ENCODE measurements at regions not wholly inside any gene's neighbourhood (a gene's known extent, or its start where the extent isn't known, plus 50 kb on each side); places are given as distances from the start of the nearest gene placed in this dataset.
A peak's percentile ranks its signal among the peaks of the same experiment; 100 is the strongest.
"Not testable (repeated sequence)": the region's sequence is repeated elsewhere in the genome, so short reads cannot be mapped to it uniquely, and the experiment has no call there.

DNA sequence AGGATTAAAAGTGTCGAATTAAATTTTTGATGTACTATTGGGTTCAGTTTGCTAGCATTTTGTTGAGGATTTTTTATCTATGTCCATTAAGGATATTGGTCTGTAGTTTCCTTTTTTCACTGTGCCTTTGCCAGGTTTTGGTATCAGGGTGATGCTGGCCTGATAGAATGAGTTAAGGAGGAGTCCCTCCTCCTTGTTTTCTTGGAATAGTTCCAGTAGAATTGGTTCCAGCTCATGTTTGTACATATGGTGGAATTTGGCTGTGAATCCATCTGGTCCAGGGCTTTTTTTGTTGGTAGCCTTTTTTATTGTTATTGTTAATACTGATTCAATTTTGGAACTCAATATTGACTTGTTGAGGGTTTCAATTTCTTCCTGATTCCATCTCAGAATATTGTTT, 141.8 kb downstream of the SIM1 start:
- DNase-seq (ENCODE audit: low read depth), result no peak

DNA sequence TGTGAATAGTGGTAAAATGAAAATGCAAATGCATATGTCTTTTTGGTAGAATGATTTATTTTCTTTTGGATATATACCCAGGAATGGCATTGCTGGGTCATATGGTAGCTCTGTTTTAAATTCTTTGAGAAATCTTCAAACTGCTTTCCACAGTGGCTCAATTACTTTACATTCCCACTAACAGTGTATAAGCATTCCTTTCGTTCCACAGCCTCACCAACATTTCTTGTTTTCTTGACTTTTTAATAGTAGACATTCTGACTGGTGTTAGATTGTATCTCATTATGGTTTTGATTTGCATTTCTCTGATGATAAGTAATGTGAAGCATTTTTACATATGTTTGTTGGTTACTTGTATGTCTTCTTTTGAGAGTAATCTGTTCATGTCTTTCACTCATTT, 144.0 kb downstream of the SIM1 start:
- DNase-seq (ENCODE audit: low read depth), result peak; percentile 53

DNA sequence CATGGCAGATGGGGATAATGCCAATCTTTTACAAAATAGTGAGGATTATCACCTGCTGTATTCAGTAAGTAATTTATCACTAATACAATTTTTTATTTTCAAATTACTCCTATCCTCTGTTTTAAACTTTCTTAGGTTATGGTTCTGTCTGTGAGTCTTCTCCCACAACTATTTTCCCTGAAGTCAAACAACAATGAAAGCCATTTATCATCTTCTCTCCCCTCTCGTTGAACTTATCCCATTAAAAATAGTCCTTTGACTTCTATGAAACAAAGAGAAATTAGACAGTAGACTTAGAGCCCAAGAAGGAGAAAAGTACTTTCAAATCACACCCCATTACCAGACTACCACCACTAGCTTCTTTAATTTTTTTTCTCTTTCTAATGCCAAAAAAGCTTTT, 147.7 kb downstream of the SIM1 start:
- DNase-seq (ENCODE audit: low read depth), result no peak

DNA sequence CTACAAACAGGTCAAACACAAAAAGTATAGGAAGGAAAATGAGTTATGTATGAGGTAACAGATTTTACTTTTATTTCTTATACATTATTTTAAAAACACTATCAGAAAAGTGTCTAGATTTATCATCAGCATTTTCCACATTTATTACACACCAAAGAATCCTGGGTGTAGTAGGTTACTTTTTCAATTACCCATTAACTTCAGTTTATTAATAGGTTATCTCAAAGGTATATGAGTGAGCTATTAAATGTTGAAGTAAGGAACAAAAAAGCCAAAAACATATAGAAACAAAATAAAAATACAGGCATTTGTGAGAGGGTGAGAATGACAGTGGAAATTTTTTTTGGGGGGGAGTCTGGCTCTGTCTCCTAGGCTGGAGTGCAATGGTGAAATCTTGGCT, 150.5 kb downstream of the SIM1 start:
- DNase-seq (ENCODE audit: low read depth), result no peak

DNA sequence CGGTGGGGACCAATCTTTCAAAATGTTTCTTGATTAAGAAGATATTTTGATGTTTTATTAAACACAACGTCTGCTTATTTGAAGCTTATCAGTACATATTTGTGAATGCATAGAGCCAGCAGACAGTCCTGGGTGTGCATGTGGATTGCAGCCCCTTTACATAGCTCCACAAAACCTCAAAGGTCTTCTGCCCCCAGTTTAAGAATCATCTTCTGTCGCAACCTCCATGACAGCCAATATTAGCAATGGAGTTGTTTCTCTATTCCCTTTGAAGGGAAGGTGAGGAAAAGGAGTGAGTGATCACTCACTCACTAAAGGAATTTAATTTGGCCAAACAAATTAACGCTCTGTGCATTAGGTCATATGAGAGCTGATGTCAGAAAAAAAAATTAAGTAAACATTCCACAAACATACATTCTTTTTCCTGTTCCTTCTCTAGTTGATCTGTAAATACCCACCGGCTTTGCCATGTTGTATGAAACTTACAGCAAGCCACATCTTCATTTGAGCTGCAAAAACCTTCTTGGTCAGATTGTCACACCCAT, 152.9 kb downstream of the SIM1 start:
- DNase-seq (ENCODE audit: low read depth), result peak; percentile 62

DNA sequence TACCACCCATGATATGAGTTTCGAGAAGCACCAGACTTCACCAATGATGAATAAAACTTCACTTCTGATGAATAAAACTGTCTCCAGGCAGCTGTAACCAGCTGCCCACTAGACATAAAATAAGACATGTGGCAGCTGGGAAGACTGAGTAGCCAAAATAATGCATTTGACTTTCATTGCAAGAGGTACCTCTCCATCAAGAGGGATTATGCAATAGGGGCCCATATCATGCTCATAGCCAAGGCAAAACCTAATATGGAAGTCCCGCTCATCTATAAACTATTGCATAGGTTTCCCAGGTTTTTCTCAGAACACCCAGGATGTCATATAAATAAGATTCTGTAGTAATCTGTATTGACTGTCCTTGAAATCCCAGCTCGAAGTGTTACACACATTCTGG, 155.5 kb downstream of the SIM1 start:
- DNase-seq (ENCODE audit: low read depth), result no peak

DNA sequence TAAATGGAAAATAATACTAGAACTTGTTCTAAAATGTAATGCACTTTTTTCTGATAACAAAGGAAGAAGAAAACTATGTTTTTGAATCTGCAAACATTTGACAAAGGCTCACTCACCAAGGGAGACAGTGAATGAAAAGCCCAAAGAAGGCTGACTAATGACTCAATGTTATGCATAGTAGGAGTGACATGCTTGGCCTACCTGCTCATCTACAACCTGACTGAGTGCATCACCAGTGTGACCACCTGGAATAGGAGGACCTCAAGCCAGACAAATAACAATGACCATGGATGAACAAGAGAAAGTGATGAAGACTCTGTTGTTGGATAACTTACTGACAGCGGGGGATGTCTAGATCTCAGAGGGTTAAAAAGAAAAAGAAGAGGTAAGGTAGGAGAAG, 157.2 kb downstream of the SIM1 start:
- no peak for DNase-seq (ENCODE audit: low read depth)

DNA sequence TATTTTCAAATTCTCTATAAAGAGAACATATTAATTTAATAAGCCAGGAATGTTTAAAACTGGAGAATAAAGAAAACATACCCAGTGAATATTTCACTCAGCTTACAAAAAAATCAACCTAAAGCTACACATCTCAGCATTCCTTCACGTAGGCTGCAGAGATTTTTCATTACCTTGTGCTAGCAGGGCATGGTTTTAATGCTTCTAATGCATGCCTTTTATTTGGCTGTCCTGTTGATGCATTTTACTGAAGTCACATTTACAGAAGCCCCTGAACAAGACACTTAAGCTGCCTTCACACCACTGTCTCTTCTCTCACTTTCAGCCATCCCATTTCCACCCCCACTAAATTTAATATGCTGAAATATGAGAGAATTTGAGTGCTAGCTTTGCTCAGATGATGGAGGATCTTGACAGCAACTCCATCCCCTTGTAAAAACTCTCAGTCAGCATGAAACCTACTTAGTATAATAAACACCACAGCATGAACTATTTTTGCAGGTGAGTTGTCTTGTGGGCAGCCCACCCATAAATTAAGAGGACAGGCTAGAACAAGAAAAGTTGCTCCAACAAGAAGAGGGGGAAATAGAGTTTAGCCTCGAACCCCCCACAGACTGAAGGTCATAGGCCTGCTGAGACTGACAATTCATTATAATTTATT, 159.4 kb downstream of the SIM1 start:
- DNase-seq (ENCODE audit: low read depth), result no peak

DNA sequence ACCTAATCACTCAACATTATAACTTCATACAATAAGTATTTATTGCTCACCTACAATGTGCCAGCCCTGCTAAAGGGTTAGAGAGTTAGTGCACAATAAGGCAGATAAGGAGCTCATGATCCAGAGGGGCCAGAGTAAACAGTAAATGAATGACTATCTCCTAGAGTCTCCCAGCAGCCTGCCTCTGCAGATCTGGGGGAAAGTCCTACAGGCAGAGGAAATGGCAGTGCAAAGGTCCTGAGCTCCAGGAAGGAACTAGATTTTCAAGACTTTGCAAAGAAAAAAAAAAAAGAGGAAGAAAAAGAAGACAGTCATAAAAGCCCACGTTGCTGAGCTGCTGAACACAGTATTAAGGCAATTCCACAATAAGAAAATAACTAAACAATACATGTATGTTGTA, 160.1 kb downstream of the SIM1 start:
- DNase-seq (ENCODE audit: low read depth), result no peak

DNA sequence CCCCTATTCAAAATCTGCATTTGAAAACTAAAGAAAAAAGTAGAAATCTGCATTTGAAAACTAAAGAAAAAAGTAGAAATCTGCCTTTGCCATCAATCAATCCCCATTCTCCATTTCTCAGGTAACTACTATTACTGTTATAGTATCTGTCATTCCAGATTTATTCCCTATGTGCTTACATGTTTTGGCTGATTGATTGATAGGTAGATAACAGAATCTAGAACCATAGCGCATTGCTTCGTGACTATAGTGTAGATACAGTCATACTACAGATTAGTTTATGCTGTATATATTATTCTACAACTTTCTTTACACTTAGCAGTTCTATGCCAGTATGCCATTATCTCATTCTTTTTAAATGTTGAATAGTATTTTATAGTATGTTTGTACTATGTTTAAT, 163.0 kb downstream of the SIM1 start:
- DNase-seq (ENCODE audit: low read depth), result no peak

DNA sequence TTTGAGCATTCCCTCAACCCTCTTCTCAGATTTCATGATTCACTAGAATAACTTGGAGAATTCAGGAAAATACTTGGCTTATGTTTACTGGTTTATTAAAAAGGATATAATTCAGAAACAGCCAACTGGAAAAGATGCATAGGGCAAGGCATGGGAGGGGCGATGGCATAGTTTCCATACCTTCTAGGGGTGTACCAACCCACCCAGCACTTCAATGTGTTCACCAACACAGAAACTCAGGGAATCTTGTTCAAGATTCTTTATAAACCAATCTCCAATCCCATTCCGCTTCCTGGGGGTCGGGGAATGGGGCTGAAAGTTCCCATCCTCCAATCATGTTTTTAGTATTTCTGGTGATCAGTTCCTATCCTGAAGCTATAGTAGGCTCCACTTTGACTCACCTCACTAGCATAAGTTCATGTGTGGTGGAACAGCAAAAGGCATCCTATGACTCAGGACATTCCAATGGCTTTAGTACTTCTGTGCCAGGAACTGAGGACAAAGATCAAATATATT, 164.4 kb downstream of the SIM1 start:
- peak; percentile 98 for DNase-seq (ENCODE audit: low read depth)

DNA sequence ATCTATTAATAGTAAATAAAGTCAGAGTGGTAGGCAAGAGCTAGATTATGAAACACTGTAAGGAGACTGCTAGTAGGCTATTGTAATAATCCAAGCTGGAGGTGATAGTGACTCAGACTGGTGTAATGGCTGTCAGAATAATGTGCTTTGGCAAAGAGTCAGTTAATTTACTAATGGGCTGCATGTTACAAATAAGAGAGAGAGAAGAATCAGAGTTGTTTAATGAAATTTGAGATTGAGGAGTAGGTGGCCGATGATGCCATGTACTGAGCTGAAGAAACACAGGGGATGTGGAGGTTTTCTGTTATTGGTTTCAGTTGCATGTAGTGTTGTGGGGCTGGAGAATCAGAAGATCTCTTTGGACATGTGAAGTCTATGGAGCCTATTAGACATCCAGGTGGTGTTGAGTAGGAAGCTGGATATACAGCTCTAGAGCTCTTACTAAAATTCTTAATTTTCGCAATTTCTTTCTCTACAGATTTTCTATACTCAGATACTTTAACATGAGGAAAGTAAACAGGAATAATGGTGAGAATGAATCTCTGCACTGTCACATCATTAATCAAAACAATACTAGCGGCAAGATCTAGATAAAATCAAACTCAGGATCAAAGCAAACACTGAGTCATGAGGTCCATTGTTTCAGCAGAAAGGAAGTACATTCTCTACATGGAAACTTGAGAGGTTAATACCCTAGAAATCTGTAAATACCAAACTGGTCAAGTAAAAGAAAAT, 167.7 kb downstream of the SIM1 start:
- DNase-seq (ENCODE audit: low read depth), result peak; percentile 92

DNA sequence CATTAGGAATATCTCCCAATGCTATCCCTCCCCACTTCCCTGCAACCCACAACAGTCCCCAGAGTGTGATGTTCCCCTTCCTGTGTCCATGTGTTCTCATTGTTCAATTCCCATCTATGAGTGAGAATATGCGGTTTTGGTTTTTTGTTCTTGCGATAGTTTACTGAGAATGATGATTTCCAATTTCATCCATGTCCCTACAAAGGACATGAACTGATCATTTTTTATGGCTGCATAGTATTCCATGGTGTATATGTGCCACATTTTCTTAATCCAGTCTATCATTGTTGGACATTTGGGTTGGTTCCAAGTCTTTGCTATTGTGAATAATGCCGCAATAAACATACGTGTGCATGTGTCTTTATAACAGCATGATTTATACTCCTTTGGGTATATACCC, 169.5 kb downstream of the SIM1 start:
- not testable (repeated sequence) for DNase-seq (ENCODE audit: low read depth)

DNA sequence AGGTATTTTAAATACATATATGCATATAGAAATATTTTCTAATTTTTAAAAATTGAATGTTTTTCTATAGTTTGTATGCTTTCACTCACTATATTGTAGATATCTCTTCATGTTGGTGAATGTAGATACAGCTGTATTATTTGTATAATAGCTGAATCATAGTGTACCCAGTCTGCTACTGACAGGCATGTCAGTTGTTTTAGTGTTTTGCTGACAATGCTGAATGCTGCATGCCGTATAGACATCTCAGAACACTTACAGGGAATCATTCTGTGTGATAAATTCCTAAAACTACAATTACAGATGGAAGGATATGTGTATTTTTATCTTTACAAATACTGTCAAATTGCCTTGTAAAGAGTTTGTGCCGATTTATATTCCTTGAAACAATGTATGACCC, 175.4 kb downstream of the SIM1 start:
- no peak for DNase-seq (ENCODE audit: low read depth)

DNA sequence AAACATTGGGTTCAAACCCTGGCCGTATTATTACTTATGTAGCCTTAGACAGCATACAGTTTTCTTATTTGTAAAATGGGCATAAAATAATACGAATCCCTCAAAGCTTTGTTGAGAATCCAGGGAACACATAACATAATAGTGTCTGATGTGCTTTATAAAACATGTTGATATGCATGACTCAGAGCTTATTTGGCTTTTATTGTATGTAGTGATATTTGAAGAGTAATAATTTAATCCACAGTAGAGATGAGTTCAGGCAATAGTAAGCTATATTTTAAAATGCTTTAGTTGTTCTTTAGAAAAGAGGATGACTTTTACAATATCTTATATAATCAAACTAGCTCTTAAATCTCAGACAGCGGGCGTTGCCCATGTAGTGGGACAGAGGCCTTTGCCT, 176.4 kb downstream of the SIM1 start:
- DNase-seq (ENCODE audit: low read depth), result no peak

DNA sequence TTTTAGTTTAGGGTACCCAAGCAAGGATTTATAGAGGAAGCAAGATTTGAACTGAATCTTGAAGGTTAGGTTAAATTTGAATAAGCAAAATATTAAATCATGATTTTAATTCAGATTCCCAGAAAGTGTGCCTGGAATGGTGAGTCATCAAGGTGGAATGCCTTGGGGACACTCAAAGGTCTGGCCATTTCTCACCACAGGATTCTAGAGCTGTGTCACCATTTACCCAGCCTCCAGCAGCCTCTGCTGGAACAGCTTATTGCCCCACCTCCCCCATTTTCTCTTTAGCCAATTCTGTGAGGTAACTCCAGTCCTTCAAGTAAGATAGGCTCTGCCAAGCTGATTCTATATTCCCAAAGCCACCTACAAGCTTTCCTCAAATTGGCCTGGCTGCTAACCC, 181.4 kb downstream of the SIM1 start:
- peak; percentile 86 for DNase-seq (ENCODE audit: low read depth)

DNA sequence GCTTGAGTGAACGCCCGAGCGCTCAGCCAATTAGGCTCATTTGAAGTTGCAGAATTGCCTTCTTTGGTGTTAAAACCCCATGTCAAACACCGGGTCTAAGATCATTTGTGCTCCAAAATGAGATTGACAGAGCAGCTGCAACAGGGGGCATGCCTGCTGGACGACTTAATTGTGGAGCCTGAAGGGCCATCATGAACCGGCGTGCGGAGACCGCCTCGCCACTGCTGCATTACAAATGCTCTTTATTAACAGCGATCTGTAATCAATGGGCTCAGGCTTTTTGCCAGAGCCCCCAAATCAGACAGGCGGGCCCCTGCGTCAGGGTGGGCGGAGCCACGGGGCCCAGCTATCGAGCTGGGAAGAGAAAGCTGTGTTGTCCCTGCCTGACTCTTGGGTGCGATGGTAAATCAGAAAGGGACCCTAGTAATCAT, 183.2 kb downstream of the SIM1 start:
- DNase-seq (ENCODE audit: low read depth), result no peak

DNA sequence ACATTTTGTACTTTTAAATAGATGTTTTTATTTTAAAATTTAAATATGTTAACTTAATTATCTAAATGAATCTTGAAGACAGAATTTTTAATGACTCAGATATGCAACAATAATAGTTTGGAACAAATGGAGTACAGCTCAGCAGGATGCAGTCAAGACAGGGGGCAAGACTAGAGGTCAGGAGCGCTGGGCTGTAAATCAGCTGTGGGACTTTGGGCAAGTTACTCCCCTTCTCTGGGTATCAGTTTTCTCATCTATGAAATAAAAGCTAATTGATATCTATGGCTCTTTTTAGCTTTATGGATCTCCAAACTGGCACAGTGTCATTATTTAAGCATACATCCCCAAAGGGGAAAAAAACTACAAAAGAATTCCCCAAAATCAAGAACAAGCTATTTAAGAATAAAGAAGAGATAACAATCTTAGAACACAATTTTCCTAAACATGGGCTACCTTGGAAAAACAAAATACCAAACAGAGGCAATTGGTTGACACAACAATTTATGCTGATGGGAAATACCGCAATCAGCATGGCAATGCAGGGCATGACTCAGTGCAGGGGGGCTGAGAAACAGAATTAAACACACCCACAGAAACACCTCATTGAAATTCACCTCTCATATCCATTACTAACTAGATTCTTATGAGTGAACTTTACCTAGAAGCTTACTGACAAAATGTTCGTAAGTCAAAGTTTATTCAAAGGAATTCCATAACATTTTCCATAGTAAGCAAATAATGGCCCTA, 188.2 kb downstream of the SIM1 start:
- no peak for DNase-seq (ENCODE audit: low read depth)

DNA sequence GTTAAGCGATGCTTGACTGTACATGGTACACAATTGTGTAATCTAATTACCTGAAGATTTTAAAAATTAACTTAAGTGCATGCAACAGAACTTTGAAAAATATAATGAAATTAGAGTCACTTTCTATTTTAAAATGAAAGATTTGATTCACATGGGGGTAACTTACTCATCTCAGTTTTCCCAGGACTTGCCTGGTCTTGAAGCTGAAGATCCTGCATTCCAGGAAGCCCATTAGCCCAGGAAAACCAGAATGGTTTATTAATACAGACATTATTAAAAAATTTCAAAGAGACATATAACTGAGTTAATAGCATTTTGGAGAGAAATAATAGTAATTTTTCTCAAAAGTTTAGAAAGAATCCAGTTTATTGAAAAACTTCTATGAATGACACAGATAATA, 190.6 kb downstream of the SIM1 start:
- no peak for DNase-seq (ENCODE audit: low read depth)

DNA sequence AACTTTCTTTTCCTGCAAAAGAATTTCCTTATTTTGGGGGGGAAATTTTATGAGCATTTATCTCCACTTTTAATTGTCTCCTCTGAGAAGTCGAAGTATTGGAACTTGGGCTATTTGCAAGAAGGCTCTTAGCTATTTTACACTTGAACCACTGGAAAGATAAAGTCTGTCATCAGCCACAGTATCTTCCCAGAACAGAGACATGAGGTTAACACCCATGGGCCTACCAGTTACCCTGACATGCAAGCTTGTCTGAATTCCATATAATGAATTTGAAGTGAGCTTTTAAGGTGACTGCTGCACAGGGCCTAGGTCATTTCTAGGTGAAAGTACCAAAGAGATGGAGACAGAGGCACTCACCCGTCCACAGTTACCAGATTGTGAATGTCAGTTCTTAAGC, 193.1 kb downstream of the SIM1 start:
- DNase-seq (ENCODE audit: low read depth), result no peak

DNA sequence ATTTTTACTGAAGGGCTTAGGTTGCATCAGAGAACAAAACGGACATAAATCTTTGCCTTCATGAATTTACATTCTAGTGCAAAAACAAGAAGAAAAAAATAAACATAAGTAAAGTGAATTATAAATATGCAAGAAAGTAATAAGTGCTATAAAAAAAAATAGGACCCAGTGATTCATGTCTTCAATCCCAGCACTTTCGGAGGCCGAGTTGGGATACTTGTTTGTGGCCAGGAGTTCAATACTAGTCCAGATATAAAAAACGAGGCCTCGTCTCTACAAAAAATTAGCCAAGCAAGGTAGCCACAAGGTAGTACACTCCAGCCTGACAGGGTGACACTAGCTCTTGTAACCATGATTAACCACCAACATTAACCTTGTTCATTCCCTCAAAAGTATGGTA, 193.5 kb downstream of the SIM1 start:
- DNase-seq (ENCODE audit: low read depth), result no peak

DNA sequence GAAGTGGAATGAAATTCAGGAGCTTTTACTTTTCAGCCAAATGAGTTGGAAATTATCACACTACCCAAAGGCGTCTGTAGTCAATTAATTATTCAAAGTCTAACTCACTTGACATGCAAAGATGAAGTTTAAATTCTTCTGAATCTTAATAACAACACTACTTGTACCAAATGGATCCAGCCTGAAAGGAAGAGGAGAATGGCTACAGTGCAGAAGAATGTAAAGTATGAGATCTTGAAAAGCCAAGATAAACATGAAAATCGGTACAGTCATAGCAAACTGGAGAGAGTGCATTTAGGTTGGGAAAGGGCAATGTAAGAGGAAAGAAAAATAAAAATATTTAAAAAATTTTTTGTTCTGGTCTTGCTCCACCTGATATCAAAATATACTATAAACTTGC, 195.5 kb downstream of the SIM1 start:
- peak; percentile 90 for DNase-seq (ENCODE audit: low read depth)

DNA sequence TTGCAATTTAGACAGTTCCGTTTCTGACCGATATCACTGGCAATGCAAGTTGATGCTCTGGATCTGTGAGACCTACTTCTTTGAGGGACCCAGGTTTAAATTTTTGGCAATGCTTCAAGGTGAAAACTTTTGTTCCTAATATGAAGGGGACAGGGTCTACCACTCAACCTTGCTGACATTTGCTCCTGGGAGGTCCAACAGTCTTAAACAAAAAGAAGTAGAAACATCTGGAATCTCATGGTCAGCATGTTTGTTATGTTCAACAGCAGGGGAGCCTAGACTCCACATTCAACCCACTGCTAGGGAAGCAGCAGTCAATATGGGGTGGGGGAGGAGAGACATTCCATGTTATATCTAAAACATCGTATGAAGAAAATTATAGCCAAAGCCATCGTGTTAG, 196.4 kb downstream of the SIM1 start:
- DNase-seq (ENCODE audit: low read depth), result no peak

Measured in EH (cell line).